Duodenal mucosa (tissue), 2 donors: ENCODE measurements at regions not wholly inside any gene's neighbourhood (a gene's known extent, or its start where the extent isn't known, plus 50 kb on each side); places are given as distances from the start of the nearest gene placed in this dataset.

Experiments used
- H3K27ac ChIP-seq: one replicate; pipeline ENCODE4 v1.7.0; 2013; ENCODE audit warnings: low read depth, low read length
- H3K27me3 ChIP-seq, 2 donors: one replicate each; pipeline ENCODE4 v1.7.0; 2013; ENCODE audit warnings: low read length in 2 of 2, control low read depth in 1 of 2; ENCODE audit not compliant: insufficient read depth in 2 of 2, control insufficient read depth in 1 of 2
- H3K36me3 ChIP-seq, 2 donors: one replicate each; pipeline ENCODE4 v1.7.0; 2013; ENCODE audit warnings: low read length in 2 of 2, control low read depth in 1 of 2; ENCODE audit not compliant: insufficient read depth in 2 of 2, control insufficient read depth in 1 of 2
- H3K4me1 ChIP-seq, 2 donors: one replicate each; pipeline ENCODE4 v1.7.0; 2013; ENCODE audit warnings: low read length in 2 of 2, control low read depth in 1 of 2; ENCODE audit not compliant: insufficient read depth in 2 of 2, control insufficient read depth in 1 of 2
- H3K4me3 ChIP-seq, 2 donors: one replicate each; pipeline ENCODE4 v1.7.0; 2013; ENCODE audit warnings: low read length in 2 of 2, low read depth in 1 of 2
- H3K9ac ChIP-seq, 2 donors: one replicate each; pipeline ENCODE4 v1.7.0; 2013; ENCODE audit warnings: low read length in 2 of 2, low read depth in 1 of 2
- H3K9me3 ChIP-seq, 2 donors: one replicate each; pipeline ENCODE4 v1.7.0; 2013; ENCODE audit warnings: low read length in 2 of 2, control low read depth in 1 of 2; ENCODE audit not compliant: control insufficient read depth in 1 of 2

DNA sequence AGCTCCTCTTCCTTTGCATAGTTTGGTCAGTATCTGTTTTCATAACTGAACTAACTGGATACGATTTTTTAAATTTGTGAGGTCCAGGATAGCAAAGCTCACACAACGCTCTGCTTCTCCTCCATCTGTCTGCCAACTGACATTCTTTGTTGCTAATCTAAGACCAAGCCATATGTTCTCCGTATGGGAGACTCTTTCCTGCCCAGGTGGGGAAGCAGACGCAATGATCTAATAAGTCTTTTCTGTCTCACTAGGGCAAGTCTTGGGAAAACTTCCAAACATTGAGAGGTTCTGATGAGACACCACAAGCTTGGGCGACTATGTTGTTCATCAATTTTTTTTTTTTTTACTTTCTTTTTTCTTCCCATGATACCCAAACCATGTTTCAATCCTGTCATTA is 558.5 kb downstream of the EFNA5 start:
- Histone ChIP-seq H3K27ac (no peak overlapping the region), H3K9me3 (peaks cover 0 to 3% of the 10 kb centered on the region in 2 donors)

DNA sequence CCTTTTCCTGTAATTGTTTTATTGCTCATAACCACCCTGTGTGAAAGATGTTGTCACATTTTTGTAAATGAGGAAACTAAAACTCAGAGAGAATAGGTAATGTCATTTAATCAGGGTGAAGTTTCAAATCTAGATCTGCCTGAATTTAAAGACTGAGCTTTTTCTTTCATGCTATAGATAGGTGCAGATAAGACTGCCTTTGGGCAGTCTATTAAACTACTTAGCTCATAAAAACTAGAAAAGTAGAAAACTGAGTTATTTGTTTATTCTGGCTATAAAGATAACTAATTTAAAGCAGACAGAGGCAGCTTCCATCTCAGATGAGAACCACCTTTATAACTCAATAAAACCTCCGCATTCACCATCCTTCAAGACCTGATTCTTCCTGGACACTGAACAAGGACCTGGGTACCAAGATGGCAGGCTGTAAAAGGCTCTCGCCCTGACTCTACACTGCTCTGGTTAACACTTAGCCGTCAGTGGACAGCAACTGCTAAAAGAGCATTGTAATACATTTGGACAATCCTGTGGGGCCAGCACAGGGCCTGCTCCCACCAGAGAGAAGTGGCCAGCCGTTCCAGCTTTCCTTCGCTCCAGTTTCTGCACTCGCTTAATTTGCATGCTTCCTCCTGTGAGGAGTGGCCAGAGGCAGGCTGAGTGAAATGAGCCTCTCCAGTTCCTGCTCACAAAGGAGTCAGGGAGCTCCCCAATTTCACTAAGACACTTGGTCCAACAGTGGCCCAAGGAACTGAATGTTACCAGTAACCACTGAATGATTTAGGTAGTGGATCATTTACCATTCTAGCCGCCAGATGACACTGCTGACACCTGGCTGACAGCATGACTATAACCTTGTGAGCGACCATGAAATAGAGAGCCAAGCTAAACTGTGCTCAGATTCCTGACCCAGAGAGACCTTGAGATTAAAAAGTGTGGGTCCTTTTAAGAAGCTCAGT is 566.4 kb downstream of the EFNA5 start:
- Histone ChIP-seq H3K9me3 (no peaks in the 10 kb centered on the region), H3K27me3 (no peaks in the 10 kb centered on the region), H3K4me1 (no peaks in the 10 kb centered on the region), H3K9ac (no peak overlapping the region), H3K27ac (no peak overlapping the region), H3K36me3 (no peaks in the 10 kb centered on the region), H3K4me3 (no peak overlapping the region)

More for the DNA sequence above, 558.5 kb downstream of the EFNA5 start:
- H3K4me1 ChIP-seq, result no peaks in the 10 kb centered on the region
- no peaks in the 10 kb centered on the region for H3K27me3 ChIP-seq
- H3K4me3 ChIP-seq, result no peak overlapping the region
- no peak overlapping the region for H3K9ac ChIP-seq
- no peaks in the 10 kb centered on the region for H3K36me3 ChIP-seq

DNA sequence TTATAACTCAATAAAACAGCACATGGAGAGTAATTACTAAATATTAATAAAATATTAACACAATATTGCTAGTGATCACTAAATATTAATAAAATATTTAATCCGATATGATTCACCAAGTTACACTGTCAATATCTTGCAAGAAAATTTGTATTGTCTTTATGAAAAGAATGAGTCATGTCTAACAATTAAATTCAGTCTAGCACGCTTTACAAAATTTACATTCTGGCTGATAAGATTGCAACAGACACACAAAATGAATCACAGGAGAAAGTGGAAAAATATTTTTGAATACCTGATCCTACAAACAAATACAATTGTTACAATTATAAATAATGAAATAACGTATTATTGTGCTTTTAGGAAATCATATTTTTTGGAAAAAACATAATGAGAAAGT is 567.2 kb downstream of the EFNA5 start:
- no peaks in the 10 kb centered on the region for H3K27me3 ChIP-seq
- no peak overlapping the region for H3K27ac ChIP-seq
- no peaks in the 10 kb centered on the region for H3K4me1 ChIP-seq
- no peak overlapping the region for H3K9ac ChIP-seq
- no peaks in the 10 kb centered on the region for H3K36me3 ChIP-seq
- H3K9me3 ChIP-seq, result no peaks in the 10 kb centered on the region
- no peak overlapping the region for H3K4me3 ChIP-seq

DNA sequence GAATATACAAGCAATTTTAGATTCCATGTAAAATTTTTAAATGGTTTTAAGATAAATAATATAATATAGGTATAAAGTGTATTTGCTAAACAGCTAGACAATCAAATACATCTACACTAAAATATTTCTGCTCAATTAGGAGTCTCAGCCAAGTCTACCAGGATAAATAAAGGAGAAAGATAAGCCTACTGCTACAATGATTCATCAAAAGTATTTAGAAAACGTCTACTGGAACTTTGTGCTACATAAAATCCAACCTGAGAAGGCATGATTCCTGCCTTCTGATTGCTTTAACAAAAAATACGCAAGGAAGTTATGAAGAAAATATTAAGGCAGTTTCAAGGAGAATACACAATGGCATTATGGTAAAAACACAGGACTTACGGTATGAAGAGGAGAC is 570.6 kb downstream of the EFNA5 start:
- H3K27me3 ChIP-seq, result no peaks in the 10 kb centered on the region
- H3K36me3 ChIP-seq, result no peaks in the 10 kb centered on the region
- no peaks in the 10 kb centered on the region for H3K4me1 ChIP-seq
- no peaks in the 10 kb centered on the region for H3K9me3 ChIP-seq
- H3K4me3 ChIP-seq, result no peak overlapping the region
- H3K9ac ChIP-seq, result no peak overlapping the region
- no peak overlapping the region for H3K27ac ChIP-seq

DNA sequence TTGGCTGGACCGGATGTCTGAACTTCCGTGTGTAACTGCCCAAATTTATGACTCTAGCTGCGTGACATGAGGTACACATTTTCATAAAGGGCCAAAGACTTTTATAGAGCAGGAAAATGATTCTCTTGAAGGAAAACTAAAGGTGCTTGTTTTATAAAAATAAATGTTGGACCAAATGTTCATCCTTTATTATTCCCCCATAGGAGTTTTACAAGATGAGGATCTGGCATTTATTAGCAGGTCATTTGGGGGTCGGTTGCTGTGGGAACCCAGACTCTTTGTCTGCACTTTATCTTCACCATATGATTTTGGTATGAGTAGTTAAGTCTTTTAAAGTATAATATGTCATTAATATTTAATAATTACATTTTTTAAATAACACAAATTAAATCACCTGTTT is 571.2 kb downstream of the EFNA5 start:
- H3K27ac ChIP-seq, result no peak overlapping the region
- H3K27me3 ChIP-seq, result no peaks in the 10 kb centered on the region

DNA sequence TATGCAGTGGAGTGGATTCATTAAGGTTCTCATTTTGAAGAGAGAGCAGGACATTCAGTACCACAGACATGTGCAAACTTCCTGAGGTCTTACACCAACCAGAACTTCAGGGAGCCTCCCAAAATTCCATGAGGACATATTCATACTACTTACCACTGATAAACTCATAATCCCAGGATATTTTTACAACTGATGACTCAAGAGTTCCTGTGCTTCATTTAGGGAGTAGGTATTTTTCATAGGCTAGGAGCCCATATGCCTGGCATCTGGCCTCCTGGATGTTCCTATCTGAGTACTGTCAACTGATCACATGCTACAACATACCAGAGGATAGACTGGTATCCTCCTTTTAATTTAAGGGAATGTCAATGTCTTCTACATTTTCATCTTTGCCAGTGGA is 578.0 kb downstream of the EFNA5 start:
- peaks cover 0 to 3% of the 10 kb centered on the region in 2 donors for H3K9me3 ChIP-seq
- no peaks in the 10 kb centered on the region for H3K4me1 ChIP-seq
- H3K4me3 ChIP-seq, result no peak overlapping the region
- no peaks in the 10 kb centered on the region for H3K27me3 ChIP-seq
- no peak overlapping the region for H3K9ac ChIP-seq
- no peak overlapping the region for H3K27ac ChIP-seq
- no peaks in the 10 kb centered on the region for H3K36me3 ChIP-seq

More for the DNA sequence above, 571.2 kb downstream of the EFNA5 start:
- Histone ChIP-seq H3K4me3 (no peak overlapping the region), H3K36me3 (no peaks in the 10 kb centered on the region), H3K9ac (no peak overlapping the region), H3K4me1 (no peaks in the 10 kb centered on the region), H3K9me3 (peaks cover 0 to under 1% of the 10 kb centered on the region in 2 donors)

DNA sequence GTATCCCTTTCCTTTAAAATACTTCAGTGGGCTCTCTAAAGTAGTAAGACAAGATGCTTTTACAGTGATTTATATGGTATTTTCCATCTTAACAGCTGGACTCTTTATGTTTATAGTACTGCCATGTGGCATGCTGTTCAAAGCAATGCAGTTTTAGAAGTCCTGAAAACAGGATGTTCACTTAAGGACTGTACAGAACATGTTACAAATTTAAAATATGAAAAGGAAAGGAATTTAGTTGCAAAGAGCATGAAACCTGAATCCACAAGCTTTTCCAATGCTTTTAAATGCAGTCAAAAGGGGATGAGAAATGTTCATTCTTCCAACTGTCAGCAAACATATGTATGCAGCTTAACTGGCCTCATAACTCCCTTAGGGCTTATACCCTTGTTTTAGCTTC is 580.2 kb downstream of the EFNA5 start:
- Histone ChIP-seq H3K9me3 (peaks cover 0 to 3% of the 10 kb centered on the region in 2 donors), H3K27ac (no peak overlapping the region), H3K4me3 (no peak overlapping the region), H3K4me1 (no peaks in the 10 kb centered on the region), H3K36me3 (no peaks in the 10 kb centered on the region), H3K9ac (no peak overlapping the region), H3K27me3 (no peaks in the 10 kb centered on the region)

DNA sequence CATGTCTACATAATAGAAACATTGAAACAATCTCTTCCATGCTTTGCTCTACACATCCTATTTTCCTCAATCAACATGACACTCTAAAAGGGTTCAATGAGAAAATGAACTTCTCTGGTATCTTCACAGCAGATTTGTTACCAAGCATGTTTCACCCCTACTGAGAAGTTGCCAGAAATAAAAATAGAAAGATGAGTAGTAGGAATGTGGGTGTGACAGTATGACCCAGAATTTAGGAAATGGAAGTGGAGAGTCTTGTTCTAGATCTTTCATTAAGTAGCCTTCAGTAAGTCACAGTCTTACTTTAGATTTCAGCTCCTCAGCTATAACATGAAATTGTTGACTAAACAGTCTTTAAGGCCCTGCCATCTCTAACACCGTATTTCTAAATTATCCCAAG is 581.8 kb downstream of the EFNA5 start:
- Histone ChIP-seq H3K27ac (no peak overlapping the region), H3K27me3 (no peaks in the 10 kb centered on the region), H3K4me3 (no peak overlapping the region), H3K9me3 (no peaks in the 10 kb centered on the region), H3K4me1 (no peaks in the 10 kb centered on the region), H3K9ac (no peak overlapping the region), H3K36me3 (no peaks in the 10 kb centered on the region)

DNA sequence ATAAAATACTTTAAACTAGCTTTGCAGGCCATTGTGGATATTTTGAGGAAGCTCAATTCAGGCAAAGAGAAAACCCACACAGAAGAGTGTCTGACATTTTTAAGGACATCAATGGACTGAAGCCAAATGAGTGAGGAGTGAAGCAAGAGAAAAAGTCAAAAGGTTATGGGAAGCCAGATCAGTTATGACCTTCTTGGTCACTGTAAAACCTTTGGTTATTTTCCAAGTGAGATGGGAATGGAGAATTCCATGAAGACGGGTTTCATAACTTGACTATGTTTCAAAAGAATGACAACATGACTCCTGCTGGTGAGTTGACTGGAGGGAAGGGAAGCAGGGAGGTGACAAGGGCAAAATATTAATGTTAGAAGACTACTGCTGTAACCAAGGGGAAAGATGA is 585.2 kb downstream of the EFNA5 start:
- Histone ChIP-seq H3K4me1 (no peaks in the 10 kb centered on the region), H3K9ac (no peak overlapping the region), H3K4me3 (no peak overlapping the region), H3K27me3 (no peaks in the 10 kb centered on the region), H3K36me3 (no peaks in the 10 kb centered on the region), H3K9me3 (no peaks in the 10 kb centered on the region), H3K27ac (no peak overlapping the region)

DNA sequence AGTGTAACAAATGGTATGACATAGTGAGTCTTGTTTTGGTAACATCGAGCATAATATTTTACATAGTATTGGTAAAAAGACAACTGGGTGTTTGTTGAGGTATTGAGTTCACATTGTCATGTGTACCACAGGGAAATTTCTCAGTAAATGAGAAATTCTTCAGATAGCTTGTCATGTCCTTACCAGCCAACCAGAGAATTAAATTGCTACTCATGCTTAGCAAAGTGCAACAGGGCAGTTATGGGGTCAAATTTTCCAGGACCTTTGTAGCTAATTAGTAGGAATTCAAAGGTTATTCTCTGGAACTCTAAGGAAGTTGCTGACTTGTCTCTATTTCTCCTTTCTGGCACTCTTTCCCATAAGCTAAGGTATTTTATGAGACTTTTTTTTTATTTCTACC is 595.7 kb downstream of the EFNA5 start:
- Histone ChIP-seq H3K27ac (no peak overlapping the region), H3K9me3 (no peaks in the 10 kb centered on the region), H3K4me3 (no peak overlapping the region), H3K9ac (no peak overlapping the region), H3K4me1 (no peaks in the 10 kb centered on the region), H3K36me3 (no peaks in the 10 kb centered on the region), H3K27me3 (no peaks in the 10 kb centered on the region)
